ENCODE measurements at regions not wholly inside any gene's neighbourhood (a gene's known extent, or its start where the extent isn't known, plus 50 kb on each side); places are given as distances from the start of the nearest gene placed in this dataset.

GRCh38 chr11:116563712-116564047 lies 209.1 kb downstream of the BUD13 start:
- WGBS, 2 donors: 28 to 48% methylated on average over 6 of the region's 6 CpGs
- Histone ChIP-seq H3K27ac (no peak overlapping the region), H3K27me3 (no peaks in the 10 kb centered on the region), H3K4me1 (peaks cover 0 to 12% (median 9%) of the 10 kb centered on the region in 4 donors), H3K36me3 (no peaks in the 10 kb centered on the region), H3K4me3 (no peak overlapping the region), H3K9me3 (no peaks in the 10 kb centered on the region)
- TF ChIP-seq POLR2A (IDR thresholded peaks at IDR 0.05): no peak
- no peak for TF ChIP-seq CTCF (IDR thresholded peaks at IDR 0.05)
- TF ChIP-seq POLR2AphosphoS5 (IDR thresholded peaks at IDR 0.05): no peak
- TF ChIP-seq EP300 (IDR thresholded peaks at IDR 0.05): no peak
- DNase-seq: no peak
- intact Hi-C loops (cut with DNase I): no loop called here

GRCh38 chr11:116563028-116563711 lies 209.6 kb downstream of the BUD13 start:
- WGBS, 2 donors: 36 to 52% methylated on average over 10 of the region's 10 CpGs

GRCh38 chr11:116560589-116560988 lies 212.2 kb downstream of the BUD13 start:
- no peak for TF ChIP-seq EP300 (IDR thresholded peaks at IDR 0.05)
- no peak for TF ChIP-seq POLR2AphosphoS5 (IDR thresholded peaks at IDR 0.05)
- TF ChIP-seq CTCF (IDR thresholded peaks at IDR 0.05): no peak
- TF ChIP-seq POLR2A (IDR thresholded peaks at IDR 0.05): no peak
- DNase-seq: no peak
- no peak overlapping the region for H3K27ac ChIP-seq
- intact Hi-C loops (cut with DNase I): no loop called here
- H3K4me3 ChIP-seq: no peak overlapping the region
- H3K36me3 ChIP-seq: no peaks in the 10 kb centered on the region
- peaks cover 0 to 12% (median 9%) of the 10 kb centered on the region in 4 donors for H3K4me1 ChIP-seq
- 59 to 60% methylated on average over 3 of the region's 3 CpGs for WGBS, 2 donors
- H3K9me3 ChIP-seq: no peaks in the 10 kb centered on the region
- H3K27me3 ChIP-seq: no peaks in the 10 kb centered on the region

More at GRCh38 chr11:116563028-116563711, 209.6 kb downstream of the BUD13 start:
- Histone ChIP-seq H3K9me3 (no peaks in the 10 kb centered on the region), H3K4me3 (no peak overlapping the region), H3K36me3 (no peaks in the 10 kb centered on the region), H3K27ac (no peak overlapping the region), H3K27me3 (no peaks in the 10 kb centered on the region), H3K4me1 (peaks cover 0 to 12% (median 9%) of the 10 kb centered on the region in 4 donors)
- no peak for TF ChIP-seq POLR2A (IDR thresholded peaks at IDR 0.05)
- no peak for TF ChIP-seq EP300 (IDR thresholded peaks at IDR 0.05)
- no peak for TF ChIP-seq POLR2AphosphoS5 (IDR thresholded peaks at IDR 0.05)
- no peak for TF ChIP-seq CTCF (IDR thresholded peaks at IDR 0.05)
- intact Hi-C loops (cut with DNase I): no loop called here
- no peak for DNase-seq

DNA sequence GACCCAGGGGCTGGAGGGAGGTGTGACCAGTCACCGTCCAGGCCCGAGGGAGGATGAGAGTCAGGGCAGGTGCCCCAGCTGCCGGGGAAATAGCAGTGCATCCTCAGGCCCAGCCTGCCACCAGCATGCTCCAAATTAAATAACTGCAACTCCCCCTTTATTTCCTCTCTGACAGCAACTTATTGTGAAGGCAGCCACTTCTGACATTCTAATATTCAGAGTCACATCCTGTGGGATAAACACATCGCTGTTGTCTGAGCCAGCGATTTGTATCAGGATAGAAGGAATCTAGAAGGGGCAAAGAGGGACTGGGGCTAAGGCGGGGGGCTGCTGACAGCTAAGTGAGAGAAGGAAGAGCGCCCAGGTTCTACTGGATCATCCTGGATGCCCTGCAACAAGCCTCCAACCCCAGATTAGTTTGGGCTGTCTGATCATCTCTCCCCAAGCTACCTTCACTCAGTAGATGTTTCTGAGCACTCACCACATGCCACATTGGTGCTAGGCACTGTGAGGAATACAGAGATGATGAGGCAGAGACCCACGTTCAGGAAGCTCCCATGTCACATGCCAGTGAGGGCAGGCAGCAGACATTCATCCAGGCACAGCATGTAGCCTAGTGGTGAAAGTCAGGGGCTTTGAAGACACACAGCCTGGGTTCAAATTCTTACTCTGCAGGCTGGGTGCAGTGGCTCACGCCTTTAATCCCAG lies 214.1 kb downstream of the BUD13 start:
- TF ChIP-seq POLR2AphosphoS5 (IDR thresholded peaks at IDR 0.05): no peak
- no peak for TF ChIP-seq CTCF (IDR thresholded peaks at IDR 0.05)
- Histone ChIP-seq H3K9me3 (no peaks in the 10 kb centered on the region), H3K4me1 (peaks cover 0 to 10% (median 8%) of the 10 kb centered on the region in 4 donors), H3K36me3 (no peaks in the 10 kb centered on the region), H3K27me3 (no peaks in the 10 kb centered on the region), H3K4me3 (no peak overlapping the region), H3K27ac (no peak overlapping the region)
- WGBS, 2 donors: 63 to 69% methylated on average over 9 of the region's 9 CpGs
- no peak for DNase-seq
- intact Hi-C loops (cut with DNase I): no loop called here
